ENCODE measurements at regions not wholly inside any gene's neighbourhood (a gene's known extent, or its start where the extent isn't known, plus 50 kb on each side); places are given as distances from the start of the nearest gene placed in this dataset.

DNA sequence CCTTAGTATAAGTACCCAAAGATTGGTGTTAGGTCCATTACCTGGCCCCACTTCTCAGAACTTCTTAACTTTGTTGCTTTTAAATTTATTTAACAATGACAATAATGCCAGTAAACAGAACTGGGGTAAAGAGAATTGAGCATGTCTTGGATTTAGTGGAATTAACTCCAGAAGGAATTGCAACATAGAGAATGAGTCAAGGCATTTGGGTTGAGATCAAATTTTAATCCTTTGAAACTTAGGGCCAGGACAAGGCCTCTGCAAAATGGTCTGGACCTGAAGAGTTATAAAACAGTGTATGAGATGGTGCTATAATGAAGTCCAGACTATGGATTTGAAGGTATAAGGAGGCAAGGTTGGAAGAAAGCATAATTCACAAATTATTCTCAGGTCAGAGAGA lies 1030.4 kb downstream of the SLITRK5 start:
- ChIA-PET POLR2A (no interaction called here), CTCF (ENCODE audit: low intra/inter-chr PET ratio) (no interaction called here)
- no peak overlapping the region for H3K4me2 ChIP-seq (ENCODE audit: insufficient read depth, low read length)
- TF ChIP-seq SMARCA4 (IDR thresholded peaks at IDR 0.05), result no peak
- TF ChIP-seq, protein P1, sequence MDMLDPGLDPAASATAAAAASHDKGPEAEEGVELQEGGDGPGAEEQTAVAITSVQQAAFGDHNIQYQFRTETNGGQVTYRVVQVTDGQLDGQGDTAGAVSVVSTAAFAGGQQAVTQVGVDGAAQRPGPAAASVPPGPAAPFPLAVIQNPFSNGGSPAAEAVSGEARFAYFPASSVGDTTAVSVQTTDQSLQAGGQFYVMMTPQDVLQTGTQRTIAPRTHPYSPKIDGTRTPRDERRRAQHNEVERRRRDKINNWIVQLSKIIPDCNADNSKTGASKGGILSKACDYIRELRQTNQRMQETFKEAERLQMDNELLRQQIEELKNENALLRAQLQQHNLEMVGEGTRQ (CRISPR knock-in tag; IDR thresholded peaks at IDR 0.05), result no peak
- no peak for TF ChIP-seq KAT2B (IDR thresholded peaks at IDR 0.05; ENCODE audit: low read depth, low read length)
- no peaks in the 10 kb centered on the region for H3K36me3 ChIP-seq (ENCODE audit: control insufficient read depth, insufficient read depth, low read length)
- H3K4me1 ChIP-seq (replicated peaks in 1 of 2; ENCODE audit: control insufficient read depth in 2 of 2, insufficient read depth in 2 of 2, low read length in 2 of 2), result no peaks in the 10 kb centered on the region
- in situ Hi-C loops (cut with MboI) (no loop called here), intact Hi-C loops (cut with micrococcal nuclease) (no loop called here)
- no peak for DNase-seq (ENCODE audit: extremely low read depth in 1 of 4, low spot score in 3 of 4)
- H3K9ac ChIP-seq (ENCODE audit: insufficient read depth in 1 of 2, low read depth in 2 of 2, low read length in 2 of 2), result no peak overlapping the region
- no peak overlapping the region for H3K4me3 ChIP-seq
- BruUV-seq (replicated peaks), result no TSS peak
- no peaks in the 10 kb centered on the region; the same call in 1 of the 2 replicates for H3K9me3 ChIP-seq (replicated peaks; ENCODE audit: control insufficient read depth, insufficient read depth, low read depth, low read length)
- H3K9me1 ChIP-seq (ENCODE audit: control insufficient read depth, insufficient read depth, low read length), result no peaks in the 10 kb centered on the region
- H4K20me1 ChIP-seq (replicated peaks; ENCODE audit: control insufficient read depth, insufficient read depth, low read length), result no peaks in the 10 kb centered on the region
- no peaks in the 10 kb centered on the region for H3K27me3 ChIP-seq (ENCODE audit: control insufficient read depth in 2 of 2, insufficient read depth in 2 of 2, low read length in 2 of 2)
- no peak overlapping the region for H2AFZ ChIP-seq (ENCODE audit: low read depth, low read length)
- no peaks in the 10 kb centered on the region for H3K79me2 ChIP-seq (ENCODE audit: control insufficient read depth, insufficient read depth, low read length)
- no peak for ATAC-seq
- no peak for FAIRE-seq
- no peak overlapping the region for H3K27ac ChIP-seq (ENCODE audit: extremely low read depth, low read depth, low read length)

DNA sequence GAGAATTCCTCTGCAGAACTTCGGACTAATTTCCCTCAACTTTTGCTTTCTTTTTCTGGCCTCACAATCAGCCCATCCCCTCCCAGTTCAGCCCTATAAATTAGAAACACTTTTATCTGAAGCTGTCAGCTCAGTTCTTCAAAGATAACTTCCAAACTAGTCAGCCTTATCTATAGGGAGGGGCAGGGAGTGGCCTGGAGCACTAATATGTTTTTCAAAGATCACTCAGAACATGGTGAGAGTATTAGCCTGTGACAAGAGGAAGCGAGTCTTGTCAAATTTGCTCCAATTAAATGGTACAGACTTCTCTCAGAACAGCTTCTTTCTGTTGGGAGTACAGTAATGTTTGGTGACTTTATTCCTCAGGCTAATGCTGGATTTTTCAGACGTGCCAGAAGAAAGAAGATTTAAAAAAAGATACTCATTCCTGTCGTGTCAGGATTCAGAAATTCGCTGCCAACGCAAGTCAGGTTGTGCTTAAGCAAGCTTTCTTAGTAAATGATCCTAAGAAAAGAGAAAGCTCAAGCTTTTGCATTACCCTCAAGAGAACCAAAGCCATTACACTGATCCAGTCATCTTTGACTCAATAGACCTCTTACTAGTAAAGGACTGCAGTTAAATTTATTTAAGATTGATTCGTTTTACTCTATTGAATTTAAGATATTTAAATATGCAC lies 1033.6 kb downstream of the SLITRK5 start:
- H3K27ac ChIP-seq (ENCODE audit: extremely low read depth, low read depth, low read length), result no peak overlapping the region
- no peaks in the 10 kb centered on the region for H3K4me1 ChIP-seq (replicated peaks in 1 of 2; ENCODE audit: control insufficient read depth in 2 of 2, insufficient read depth in 2 of 2, low read length in 2 of 2)
- in situ Hi-C loops (cut with MboI) (no loop called here), intact Hi-C loops (cut with micrococcal nuclease) (no loop called here)
- H3K4me2 ChIP-seq (ENCODE audit: insufficient read depth, low read length), result no peak overlapping the region
- no peak overlapping the region for H3K4me3 ChIP-seq
- no peak overlapping the region for H2AFZ ChIP-seq (ENCODE audit: low read depth, low read length)
- no peak overlapping the region for H3K9ac ChIP-seq (ENCODE audit: insufficient read depth in 1 of 2, low read depth in 2 of 2, low read length in 2 of 2)
- H4K20me1 ChIP-seq (replicated peaks; ENCODE audit: control insufficient read depth, insufficient read depth, low read length), result no peaks in the 10 kb centered on the region
- no peaks in the 10 kb centered on the region for H3K36me3 ChIP-seq (ENCODE audit: control insufficient read depth, insufficient read depth, low read length)
- WGBS (ENCODE audit: insufficient coverage, low coverage, missing lambda C conversion rate), result 3% methylated on average over 4 of the region's 7 CpGs
- H3K9me1 ChIP-seq (ENCODE audit: control insufficient read depth, insufficient read depth, low read length), result no peaks in the 10 kb centered on the region
- H3K27me3 ChIP-seq (ENCODE audit: control insufficient read depth in 2 of 2, insufficient read depth in 2 of 2, low read length in 2 of 2), result no peaks in the 10 kb centered on the region
- BruUV-seq (replicated peaks), result no TSS peak
- H3K9me3 ChIP-seq (replicated peaks; ENCODE audit: control insufficient read depth, insufficient read depth, low read depth, low read length), result no peaks in the 10 kb centered on the region
- peak in 1 of 2 experiments; percentile 36; a peak in 1 of 4 replicates for TF ChIP-seq MAZ (CRISPR knock-in tag; conservative IDR thresholded peaks at IDR 0.05 in 1 of 2, IDR thresholded peaks at IDR 0.05 in 1 of 2)
- peak; percentile 47 for TF ChIP-seq MEIS2 (IDR thresholded peaks at IDR 0.05; ENCODE audit: partially characterized antibody)
- no peak for TF ChIP-seq ZNF561 (CRISPR knock-in tag; conservative IDR thresholded peaks at IDR 0.05)
- no peak for TF ChIP-seq NR1H2 (CRISPR knock-in tag; IDR thresholded peaks at IDR 0.05)
- TF ChIP-seq BCL6 (CRISPR knock-in tag; IDR thresholded peaks at IDR 0.05), result no peak
- no peak for TF ChIP-seq PRMT5 (CRISPR knock-in tag; IDR thresholded peaks at IDR 0.05)
- ChIA-PET POLR2A (no interaction called here), CTCF (ENCODE audit: low intra/inter-chr PET ratio) (no interaction called here)
- ATAC-seq (no peak), FAIRE-seq (no peak), DNase-seq (ENCODE audit: extremely low read depth in 1 of 4, low spot score in 3 of 4) (peak in 2 of 4 experiments; percentile 1 to 9)
- H3K79me2 ChIP-seq (ENCODE audit: control insufficient read depth, insufficient read depth, low read length), result no peaks in the 10 kb centered on the region

Data from K562 (cell line).